T-helper 2 cell (primary cell): ENCODE measurements at regions not wholly inside any gene's neighbourhood (a gene's known extent, or its start where the extent isn't known, plus 50 kb on each side); places are given as distances from the start of the nearest gene placed in this dataset.

Experiments used
- DNase-seq, 5 experiments: peaks; one replicate each; pipeline versions ENCODE4 v3.0.0 to v3.0.0-alpha.2; 2012 to 2022

GRCh38 chr10:111999205-111999914, 184.2 kb downstream of the GPAM start:
- DNase-seq = no peak

- no peak for DNase-seq
Observed at GRCh38 chr10:111999915-112000302, 183.7 kb downstream of the GPAM start.

DNA sequence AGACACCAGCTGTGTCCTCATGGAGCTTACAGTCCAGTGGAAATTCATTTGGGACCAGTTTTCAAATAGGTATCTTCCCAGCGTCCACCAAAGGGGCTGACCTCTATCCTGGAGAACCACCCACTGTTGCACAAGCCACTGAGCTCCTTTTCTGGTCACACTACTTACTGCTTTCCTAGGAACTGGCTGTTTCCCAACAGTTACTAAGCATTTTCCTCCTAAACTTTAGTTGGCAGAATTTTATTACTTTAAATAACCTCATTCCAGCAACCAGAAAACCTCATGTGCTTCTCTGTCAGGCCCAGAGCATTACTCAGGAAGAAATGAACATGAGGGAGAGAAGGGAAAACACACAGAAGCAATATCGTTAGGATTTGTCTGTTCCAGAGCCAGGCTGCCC, 183.1 kb downstream of the GPAM start:
- no peak for DNase-seq

GRCh38 chr10:112002206-112002605, 181.4 kb downstream of the GPAM start:
- DNase-seq = no peak

DNA sequence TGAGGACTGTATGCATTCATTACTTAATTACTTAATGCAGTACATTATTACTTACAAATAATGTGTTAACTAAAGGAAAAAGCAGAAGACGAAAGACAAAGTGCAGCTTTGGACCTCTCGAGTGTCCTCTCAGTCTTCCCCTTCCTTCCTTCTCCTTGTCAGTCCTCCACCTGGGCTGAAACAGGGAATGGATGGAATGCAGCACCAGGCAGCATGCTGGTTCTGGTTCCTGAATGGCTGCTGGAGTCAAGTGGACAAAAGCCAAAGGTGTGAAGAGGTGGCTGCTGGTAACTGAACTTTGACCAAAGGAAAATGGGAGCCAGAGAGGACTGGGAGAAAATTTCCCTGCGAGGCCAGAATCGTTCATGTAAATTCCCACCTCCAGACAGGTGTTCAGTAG, 179.5 kb downstream of the GPAM start:
- DNase-seq = no peak

DNA sequence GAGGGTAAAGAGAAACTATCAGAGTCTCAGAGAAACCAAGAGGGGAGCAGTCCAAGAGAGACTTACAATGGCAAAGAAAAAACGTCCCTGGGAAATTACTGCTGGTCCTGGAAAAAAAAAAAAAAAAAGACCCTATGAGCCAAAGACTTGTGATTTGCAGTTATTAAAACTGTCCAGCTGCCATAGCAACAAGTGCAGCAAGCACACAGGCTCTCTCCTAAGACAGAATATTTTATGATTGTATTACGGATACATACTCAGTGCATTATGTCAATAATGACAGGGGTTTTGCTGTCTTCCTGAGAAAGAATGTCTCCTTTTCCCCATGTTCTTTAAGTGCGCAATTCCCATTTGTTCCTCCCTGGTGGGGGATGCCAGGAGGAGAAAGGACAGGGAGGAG, 178.5 kb downstream of the GPAM start:
- no peak for DNase-seq

- no peak for DNase-seq
Observed at GRCh38 chr10:112006407-112006806, 177.2 kb downstream of the GPAM start.

DNA sequence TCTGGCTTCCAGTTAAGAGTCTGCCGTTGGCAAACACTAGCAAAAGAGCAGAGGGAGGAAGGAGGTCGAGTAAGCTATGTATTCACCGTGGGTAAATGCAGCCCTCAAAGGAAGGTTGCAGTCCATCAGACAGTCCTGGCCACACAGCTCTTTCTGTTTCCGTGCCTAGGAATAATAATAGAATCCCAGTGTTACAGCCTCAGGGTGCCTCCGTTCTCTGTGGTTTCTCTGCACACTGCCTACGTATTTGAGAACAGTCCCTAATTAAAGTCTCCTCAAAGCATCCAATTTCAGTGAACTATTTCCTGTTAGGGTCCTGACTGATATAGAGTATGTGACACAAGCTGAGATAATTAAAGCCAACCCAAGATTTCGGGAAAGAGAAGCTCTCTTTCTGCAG, 176.7 kb downstream of the GPAM start:
- no peak for DNase-seq

DNA sequence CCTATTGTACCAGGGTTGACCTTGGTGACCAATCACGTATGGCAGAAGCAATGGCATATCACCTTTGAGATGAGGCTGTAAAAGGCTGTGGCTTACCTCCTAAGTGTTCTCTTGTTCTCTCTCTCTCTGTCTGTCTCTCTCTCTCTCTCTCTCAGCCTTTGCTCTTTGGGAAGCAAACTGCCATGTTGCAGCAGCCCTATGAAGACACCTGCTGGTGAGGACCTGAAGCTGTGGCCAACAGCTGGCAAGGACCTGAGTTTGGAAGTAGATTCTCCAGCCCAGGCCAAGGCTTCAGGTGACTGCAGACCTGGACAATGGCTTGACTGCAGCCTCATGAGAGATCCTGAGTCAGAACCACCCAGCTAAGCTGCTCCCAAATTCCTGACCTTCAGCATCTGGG, 161.4 kb downstream of the GPAM start:
- no peak for DNase-seq

DNA sequence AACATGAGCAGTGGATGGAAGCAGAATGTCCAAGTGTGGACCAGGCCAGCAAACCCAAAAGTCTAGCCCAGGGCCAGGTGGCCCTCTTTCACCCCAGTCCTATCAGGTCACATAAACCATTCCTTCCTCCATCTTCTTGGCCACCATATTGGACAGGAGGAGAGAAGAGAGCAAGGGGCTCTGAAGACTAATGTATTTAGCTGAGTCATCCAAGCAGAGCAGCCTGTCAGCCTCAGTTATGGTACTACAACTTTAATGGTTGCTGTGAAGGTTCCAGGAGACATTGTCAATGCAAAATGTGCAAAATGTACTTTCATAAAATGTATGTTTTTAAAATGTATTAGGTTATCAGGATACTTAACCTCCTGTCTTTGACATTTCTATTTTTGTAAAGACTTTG, 159.5 kb downstream of the GPAM start:
- DNase-seq = no peak

GRCh38 chr10:112025228-112025627, 158.3 kb downstream of the GPAM start:
- DNase-seq = no peak

DNA sequence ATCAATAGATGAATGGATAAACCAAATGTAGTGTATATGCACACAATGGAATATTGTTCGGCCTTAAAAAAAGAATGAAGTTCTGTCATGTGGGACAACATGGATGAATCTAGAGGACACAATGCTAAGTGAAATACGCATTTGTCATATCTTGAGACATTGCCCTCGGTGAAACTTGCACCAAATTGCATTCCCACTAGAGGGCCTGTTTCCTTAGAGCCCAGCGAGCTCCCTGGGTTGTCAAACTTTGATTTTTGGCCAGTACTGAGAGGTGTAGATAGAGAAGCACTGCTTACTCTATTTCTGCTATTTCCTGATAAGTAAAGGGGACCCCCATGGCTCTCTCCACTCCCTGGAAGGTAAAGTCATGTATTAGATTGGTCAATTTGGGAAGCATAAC, 157.1 kb downstream of the GPAM start:
- DNase-seq = no peak

DNA sequence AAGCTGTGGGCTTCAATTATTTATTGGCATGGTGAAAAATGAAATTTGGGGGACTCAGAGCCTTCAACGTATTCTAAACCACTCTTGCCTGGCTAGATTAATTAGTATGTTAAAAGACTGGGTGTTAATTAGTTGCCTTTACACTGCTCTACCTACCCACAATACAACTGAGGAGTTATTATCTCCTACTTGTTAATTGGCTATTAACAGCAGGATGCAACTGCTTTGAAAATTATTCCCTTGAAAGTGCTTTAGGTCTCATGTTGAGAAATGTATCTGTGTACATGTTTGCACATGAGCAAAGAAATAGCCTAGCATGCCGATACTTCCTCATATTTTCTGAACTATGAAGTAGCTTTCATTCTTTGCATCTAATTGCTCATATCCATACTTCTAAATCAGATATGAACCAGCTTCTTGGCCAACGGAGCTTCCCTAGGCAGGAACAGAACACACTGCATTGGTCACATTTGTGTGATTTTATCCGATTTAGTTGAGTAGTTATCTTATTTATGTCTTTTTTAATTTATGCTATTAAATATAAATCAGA, 155.8 kb downstream of the GPAM start:
- no peak for DNase-seq

GRCh38 chr10:112030431-112030830, 153.1 kb downstream of the GPAM start:
- no peak for DNase-seq

GRCh38 chr10:112039823-112040222, 143.7 kb downstream of the GPAM start:
- no peak for DNase-seq

DNA sequence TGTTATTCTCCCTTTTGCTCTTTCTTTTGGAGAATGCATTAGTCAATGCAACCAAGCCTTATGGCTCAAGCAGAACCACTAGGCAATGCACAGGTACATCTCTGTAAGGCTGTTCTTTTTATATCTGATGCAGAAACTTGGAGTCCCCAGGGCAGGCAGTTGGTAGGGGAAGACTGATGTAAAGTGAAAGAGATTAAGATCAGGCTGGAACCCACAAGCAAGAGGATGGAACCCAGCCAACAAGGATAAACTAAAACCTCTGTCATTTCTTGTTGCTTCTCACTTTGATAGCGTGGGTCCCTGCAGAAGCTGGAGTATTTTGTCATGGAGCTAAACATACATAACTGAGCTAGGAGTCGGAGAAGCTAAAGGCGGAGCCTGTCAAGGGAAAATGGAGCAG, 142.9 kb downstream of the GPAM start:
- peak in 1 of 5 experiments; percentile 55 for DNase-seq

DNA sequence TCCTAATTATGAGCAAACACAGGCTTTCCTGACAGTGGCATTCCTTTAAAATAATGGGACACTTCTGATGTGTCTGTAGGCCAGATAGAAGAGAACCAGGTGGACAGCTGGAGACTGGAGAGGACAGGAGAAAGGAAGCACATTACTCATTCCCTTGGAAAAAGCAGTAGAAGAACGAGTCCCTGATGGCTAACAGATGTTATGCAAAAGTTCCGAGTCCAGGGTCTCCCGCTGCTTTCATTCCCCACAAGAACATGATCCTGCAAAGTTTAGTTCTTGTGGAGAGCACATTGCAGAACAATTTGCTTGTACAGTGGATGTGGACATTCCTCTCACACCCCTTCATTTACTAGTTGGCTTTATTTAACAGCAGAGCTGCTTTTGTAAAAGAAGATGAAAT, 137.6 kb downstream of the GPAM start:
- no peak for DNase-seq

DNA sequence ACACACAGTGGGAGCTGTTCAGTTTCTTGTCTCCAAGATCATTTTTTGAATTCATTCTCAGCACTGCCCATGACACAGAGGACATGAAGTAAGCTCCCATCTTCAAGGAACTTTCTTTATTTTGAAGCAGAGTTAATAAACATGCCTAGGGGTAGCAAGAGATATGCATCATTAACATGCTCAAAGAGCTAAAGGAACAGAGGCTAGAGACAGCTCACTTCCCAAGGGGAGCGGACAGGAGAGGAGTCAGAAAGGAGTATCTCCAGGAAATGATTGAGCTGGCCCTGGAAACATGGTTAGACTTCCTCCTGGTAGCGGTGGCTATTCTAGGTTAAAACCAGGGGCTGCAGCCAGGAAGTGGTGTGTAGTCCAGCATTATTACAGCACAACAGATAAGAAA, 135.9 kb downstream of the GPAM start:
- no peak for DNase-seq

GRCh38 chr10:112052166-112052565, 131.4 kb downstream of the GPAM start:
- DNase-seq = no peak

DNA sequence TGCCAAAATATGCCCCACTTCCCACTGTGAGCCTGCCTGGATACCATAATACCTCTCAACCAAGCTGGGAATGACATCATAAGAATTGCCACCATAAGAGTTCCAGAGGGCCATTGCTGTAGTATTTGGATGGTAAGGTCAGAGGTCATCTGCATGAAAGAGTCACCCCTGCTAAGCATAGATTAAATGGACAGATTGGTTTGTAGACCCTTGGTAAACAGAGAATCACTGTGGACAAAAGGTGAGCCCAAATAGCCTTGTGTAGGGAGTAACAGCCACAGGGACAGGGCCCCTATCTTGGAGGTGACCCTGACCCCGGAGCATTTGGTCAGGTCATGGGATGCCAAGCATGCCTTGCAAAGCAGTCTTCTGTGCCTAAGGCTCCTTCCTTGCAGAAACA, 129.7 kb downstream of the GPAM start:
- DNase-seq = no peak

DNA sequence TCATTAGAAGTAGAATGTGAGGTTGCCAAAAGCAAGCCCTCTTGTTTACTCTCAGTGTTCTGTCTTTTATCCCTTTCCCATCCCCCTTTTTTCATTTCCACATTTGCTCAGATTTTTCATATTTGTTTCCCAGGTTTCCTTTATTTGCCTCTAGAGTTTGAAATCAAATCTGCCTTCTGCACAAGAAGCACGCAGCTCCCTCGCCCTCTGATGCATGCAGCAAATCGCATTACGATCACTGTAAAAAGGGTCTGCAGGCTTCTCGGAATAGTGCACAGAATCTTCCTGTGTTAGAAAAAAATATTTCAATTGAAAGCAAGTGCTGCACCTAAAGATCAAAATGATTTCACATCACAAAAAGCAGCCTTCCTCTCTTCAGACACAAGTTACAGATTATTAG, 129.0 kb downstream of the GPAM start:
- DNase-seq = no peak

GRCh38 chr10:112057072-112057471, 126.5 kb downstream of the GPAM start:
- no peak for DNase-seq

- DNase-seq = no peak
Observed at GRCh38 chr10:112059220-112059619, 124.3 kb downstream of the GPAM start.

- peak in 1 of 5 experiments; percentile 25 for DNase-seq
Observed at GRCh38 chr10:112071596-112072133, 111.9 kb downstream of the GPAM start.

DNA sequence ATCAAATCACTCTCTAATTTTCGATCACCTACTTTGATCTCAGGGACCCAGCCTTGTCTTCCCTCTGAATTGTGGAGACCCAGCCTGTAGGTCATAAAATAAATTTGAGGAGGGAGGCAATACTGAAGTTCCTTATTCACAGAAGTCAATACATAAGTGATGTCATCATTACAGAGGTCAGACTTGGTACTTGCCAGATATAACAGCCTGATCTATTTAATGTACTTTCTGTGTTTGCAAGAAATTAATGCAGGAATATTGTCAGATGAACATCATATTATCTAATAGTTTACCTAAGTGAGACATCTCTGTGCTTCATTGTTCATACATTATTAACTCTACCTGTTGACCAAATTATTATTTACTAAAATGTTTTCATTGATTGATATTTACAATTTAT, 105.6 kb downstream of the GPAM start:
- no peak for DNase-seq
